AG04449 (cell line): ENCODE measurements at regions not wholly inside any gene's neighbourhood (a gene's known extent, or its start where the extent isn't known, plus 50 kb on each side); places are given as distances from the start of the nearest gene placed in this dataset.

Experiments used
- CTCF ChIA-PET: fragments of 350-600 bp; formaldehyde crosslinking; extraction: SDS; loops from one replicate; lab custom pipeline; 2021; ENCODE audit warnings: antibody characterized with exemption; lab: Yijun Ruan, JAX
- POLR2A ChIA-PET: fragments of 400-600, 350-600 bp; formaldehyde crosslinking; extraction: SDS; loops from one replicate; lab custom pipeline; 2020; ENCODE audit warnings: antibody characterized with exemption, inconsistent platforms; lab: Yijun Ruan, JAX
- DNase-seq: peaks from one replicate; pipeline ENCODE4 v3.0.0-alpha.2; 2010; ENCODE audit warnings: low read depth, low spot score
- H3K4me3 ChIP-seq: 2 replicates; pipeline ENCODE4 v1.5.1; 2011; ENCODE audit warnings: low read depth, mild to moderate bottlenecking, control low read depth, low read length
- CTCF ChIP-seq: IDR thresholded peaks from one replicate; pipeline ENCODE4 v1.5.1; 2011; ENCODE audit warnings: mild to moderate bottlenecking, moderate library complexity, low read length, control low read depth, inconsistent platforms; ENCODE audit not compliant: insufficient read depth; ENCODE audit errors: missing control alignments

DNA sequence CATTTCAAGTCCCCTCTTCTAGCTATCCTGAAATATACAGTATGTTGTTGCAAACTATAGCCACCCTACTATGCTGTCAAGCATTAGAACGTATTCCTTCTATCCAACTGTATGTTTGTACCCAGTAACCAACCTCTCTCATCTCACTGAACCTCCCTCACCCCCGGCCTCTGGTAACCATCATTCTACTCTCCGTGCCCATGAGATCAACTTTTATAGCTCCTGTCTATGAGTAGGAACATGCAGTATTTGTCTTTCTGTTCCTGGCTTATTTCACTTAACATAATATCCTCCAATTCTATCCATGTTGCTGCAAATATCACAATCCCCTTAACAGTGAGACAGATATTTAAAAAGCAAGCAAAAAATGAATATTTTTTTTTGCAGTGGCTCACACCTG is 196.9 kb downstream of the PAX1 start:
- POLR2A ChIA-PET = no interaction called here
- CTCF ChIA-PET = no interaction called here
- no peak overlapping the region for H3K4me3 ChIP-seq
- no peak for DNase-seq
- no peak for TF ChIP-seq CTCF

GRCh38 chr20:21901470-21902275 is 196.2 kb downstream of the PAX1 start:
- DNase-seq = no peak
- ChIA-PET CTCF (no interaction called here), POLR2A (no interaction called here)
- TF ChIP-seq CTCF = no peak
- H3K4me3 ChIP-seq = no peak overlapping the region

- TF ChIP-seq CTCF = no peak
- ChIA-PET CTCF (no interaction called here), POLR2A (no interaction called here)
- no peak for DNase-seq
- no peak overlapping the region for H3K4me3 ChIP-seq
Observed at GRCh38 chr20:21900431-21900830, 195.0 kb downstream of the PAX1 start.

DNA sequence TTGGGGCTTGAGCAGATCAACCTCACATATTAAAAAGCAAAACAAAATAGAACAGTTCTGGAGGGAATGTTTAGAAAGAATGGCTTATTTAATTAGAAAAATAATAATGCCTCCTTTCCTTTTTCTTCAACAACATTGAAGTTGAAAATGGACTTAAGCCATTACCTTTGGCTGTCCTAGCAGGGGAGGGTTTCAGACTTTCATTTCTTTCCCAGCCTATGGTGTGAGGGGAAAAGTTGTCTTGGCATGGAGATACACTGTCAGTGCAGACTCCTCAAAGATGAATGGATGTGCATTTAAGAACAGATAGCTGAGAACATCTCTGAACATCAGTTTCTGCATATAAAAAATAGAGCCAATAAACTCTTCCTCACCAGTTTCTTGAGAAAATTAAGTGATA is 169.5 kb downstream of the PAX1 start:
- DNase-seq = no peak

GRCh38 chr20:21874127-21874526 is 168.7 kb downstream of the PAX1 start:
- DNase-seq = no peak
- no peak for TF ChIP-seq CTCF
- POLR2A ChIA-PET = no interaction called here
- CTCF ChIA-PET = no interaction called here
- no peak overlapping the region for H3K4me3 ChIP-seq

More for the DNA sequence above, 169.5 kb downstream of the PAX1 start:
- H3K4me3 ChIP-seq = no peak overlapping the region
- TF ChIP-seq CTCF = no peak
- ChIA-PET POLR2A (no interaction called here), CTCF (no interaction called here)

- ChIA-PET POLR2A (no interaction called here), CTCF (no interaction called here)
- no peak overlapping the region for H3K4me3 ChIP-seq
- TF ChIP-seq CTCF = no peak
- no peak for DNase-seq
Observed at GRCh38 chr20:21873291-21873690, 167.8 kb downstream of the PAX1 start.
